Parathyroid adenoma (tissue), 2 donors: ENCODE measurements at regions not wholly inside any gene's neighbourhood (a gene's known extent, or its start where the extent isn't known, plus 50 kb on each side); places are given as distances from the start of the nearest gene placed in this dataset.

Source experiments
- H2AFZ ChIP-seq: fragments of 300-600 bp; sonication (generic); one replicate; pipeline ENCODE4 v1.7.0; 2017; ENCODE audit warnings: antibody characterized with exemption, mild to moderate bottlenecking
- H3K27ac ChIP-seq: fragments of 300-600 bp; sonication (generic); one replicate; pipeline ENCODE4 v1.7.0; 2017
- H3K27me3 ChIP-seq: fragments of 300-600 bp; sonication (generic); one replicate; pipeline ENCODE4 v1.7.0; 2017; ENCODE audit warnings: low read length; ENCODE audit not compliant: control insufficient read depth, insufficient read depth
- H3K36me3 ChIP-seq: fragments of 300-600 bp; sonication (generic); one replicate; pipeline ENCODE4 v1.7.0; 2017; ENCODE audit warnings: low read length; ENCODE audit not compliant: control insufficient read depth, insufficient read depth
- H3K4me1 ChIP-seq: fragments of 300-600 bp; sonication (generic); one replicate; pipeline ENCODE4 v1.7.0; 2017; ENCODE audit warnings: control low read depth
- H3K4me2 ChIP-seq: fragments of 300-600 bp; sonication (generic); one replicate; pipeline ENCODE4 v1.7.0; 2017; ENCODE audit warnings: low read length
- H3K4me3 ChIP-seq: fragments of 300-600 bp; sonication (generic); one replicate; pipeline ENCODE4 v1.7.0; 2017; ENCODE audit warnings: low read depth, low read length
- H3K79me2 ChIP-seq: fragments of 300-600 bp; sonication (generic); one replicate; pipeline ENCODE4 v1.7.0; 2017; ENCODE audit warnings: control low read depth
- H3K9ac ChIP-seq: fragments of 300-600 bp; sonication (generic); one replicate; pipeline ENCODE4 v1.7.0; 2017; ENCODE audit warnings: mild to moderate bottlenecking
- H3K9me3 ChIP-seq: fragments of 300-600 bp; sonication (generic); one replicate; pipeline ENCODE4 v1.7.0; 2017; ENCODE audit warnings: low read length; ENCODE audit not compliant: control insufficient read depth
- TF ChIP-seq, protein P1 (sequence below): fragments of 300-600 bp; sonication (generic); IDR thresholded peaks from one replicate; pipeline ENCODE4 v1.7.0; 2017; ENCODE audit warnings: antibody characterized with exemption, mild to moderate bottlenecking
- donor health status: primary hyperparathyroidism.

DNA sequence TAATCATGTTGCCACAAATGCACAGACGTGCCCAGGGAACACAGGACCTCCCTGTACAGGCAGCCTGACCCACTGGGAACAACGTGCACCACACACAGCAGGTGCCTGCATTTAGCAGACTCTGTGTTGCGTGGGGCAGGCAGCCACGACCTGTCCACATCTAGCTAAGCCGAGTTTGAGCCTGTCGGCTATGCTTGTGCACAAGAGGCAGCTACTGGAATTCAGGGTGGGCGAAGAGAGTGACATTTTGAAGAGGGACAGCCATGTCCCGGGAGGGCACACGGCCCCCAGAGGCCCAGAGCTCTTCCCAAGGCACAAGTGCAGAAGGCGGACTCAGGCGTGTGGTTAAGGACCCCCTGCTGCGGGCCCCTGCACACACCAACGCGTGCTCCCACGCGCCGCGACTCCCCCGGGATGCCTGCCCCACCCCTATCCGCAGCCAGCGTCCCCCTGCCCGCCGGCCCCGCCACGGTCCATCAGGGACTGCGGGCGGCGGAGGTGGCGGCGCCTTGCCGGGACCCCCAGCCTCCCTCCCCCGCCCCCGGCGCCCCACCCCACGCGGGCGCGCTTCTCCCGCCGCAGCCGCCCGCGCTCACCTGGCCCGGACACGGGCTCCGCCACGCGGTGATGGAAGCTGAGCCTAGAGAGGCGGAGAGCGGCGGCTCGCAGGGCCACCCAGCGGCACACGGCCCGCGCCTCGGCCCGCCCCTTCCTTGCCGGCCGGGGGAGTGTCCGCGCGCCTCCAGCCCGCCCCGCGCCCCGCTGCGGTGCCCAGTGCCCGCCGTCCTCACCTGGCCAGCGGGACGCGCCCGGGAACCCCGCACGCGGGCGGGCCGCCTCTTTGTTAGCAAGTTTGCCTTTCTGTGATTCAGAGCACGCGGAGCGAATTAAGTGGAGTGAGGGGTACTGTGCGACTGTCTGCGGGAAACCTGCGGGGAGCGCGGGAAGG is 125.3 kb upstream of the PRMT8 start:
- Histone ChIP-seq H3K4me1 (peaks cover 6% of the 10 kb centered on the region), H3K9ac (no peak overlapping the region), H3K27me3 (no peaks in the 10 kb centered on the region), H3K4me3 (no peak overlapping the region), H3K4me2 (peak overlapping the region; percentile 46), H3K9me3 (no peaks in the 10 kb centered on the region), H3K79me2 (no peaks in the 10 kb centered on the region), H3K36me3 (no peaks in the 10 kb centered on the region), H2AFZ (peak overlapping the region; percentile 6), H3K27ac (no peak overlapping the region)
- TF ChIP-seq, protein P1, sequence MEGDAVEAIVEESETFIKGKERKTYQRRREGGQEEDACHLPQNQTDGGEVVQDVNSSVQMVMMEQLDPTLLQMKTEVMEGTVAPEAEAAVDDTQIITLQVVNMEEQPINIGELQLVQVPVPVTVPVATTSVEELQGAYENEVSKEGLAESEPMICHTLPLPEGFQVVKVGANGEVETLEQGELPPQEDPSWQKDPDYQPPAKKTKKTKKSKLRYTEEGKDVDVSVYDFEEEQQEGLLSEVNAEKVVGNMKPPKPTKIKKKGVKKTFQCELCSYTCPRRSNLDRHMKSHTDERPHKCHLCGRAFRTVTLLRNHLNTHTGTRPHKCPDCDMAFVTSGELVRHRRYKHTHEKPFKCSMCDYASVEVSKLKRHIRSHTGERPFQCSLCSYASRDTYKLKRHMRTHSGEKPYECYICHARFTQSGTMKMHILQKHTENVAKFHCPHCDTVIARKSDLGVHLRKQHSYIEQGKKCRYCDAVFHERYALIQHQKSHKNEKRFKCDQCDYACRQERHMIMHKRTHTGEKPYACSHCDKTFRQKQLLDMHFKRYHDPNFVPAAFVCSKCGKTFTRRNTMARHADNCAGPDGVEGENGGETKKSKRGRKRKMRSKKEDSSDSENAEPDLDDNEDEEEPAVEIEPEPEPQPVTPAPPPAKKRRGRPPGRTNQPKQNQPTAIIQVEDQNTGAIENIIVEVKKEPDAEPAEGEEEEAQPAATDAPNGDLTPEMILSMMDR: no peak

DNA sequence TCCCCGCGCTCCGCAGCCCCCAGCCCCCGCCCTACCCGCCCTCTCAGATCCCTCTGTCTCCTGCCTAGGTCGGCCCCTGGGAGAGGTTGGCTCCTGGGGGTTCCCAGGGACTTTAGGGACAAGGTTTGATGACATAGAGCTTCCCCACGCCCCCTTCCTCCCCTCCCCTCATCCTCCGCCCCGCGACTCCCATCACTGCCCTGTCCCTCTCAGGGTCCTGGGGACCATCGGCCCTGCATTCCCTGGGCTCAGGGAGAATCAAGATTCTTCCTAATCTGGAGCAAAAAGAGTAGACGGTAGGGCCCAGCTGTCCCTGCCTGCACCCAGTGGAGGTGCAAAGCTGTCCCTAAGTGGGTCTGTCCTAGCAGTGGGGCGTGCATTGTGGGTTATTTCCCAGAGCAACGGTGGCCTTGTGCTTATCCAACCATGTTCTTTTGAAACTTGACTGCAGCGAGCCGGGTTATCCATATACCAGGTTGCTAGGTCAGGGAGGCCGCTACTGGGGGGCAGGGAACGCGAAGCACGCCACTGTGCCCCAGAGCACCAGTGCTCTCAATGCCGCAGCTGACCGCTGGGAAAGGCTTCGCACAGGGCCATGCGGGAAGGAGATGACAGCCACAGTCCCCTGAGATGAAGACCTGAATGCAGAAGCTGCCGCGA is 124.4 kb upstream of the PRMT8 start:
- no peak overlapping the region for H2AFZ ChIP-seq
- H3K9me3 ChIP-seq: no peaks in the 10 kb centered on the region
- TF ChIP-seq, protein P1: no peak
- H3K4me1 ChIP-seq: peaks cover 6% of the 10 kb centered on the region
- no peak overlapping the region for H3K27ac ChIP-seq
- H3K4me2 ChIP-seq: no peak overlapping the region
- no peaks in the 10 kb centered on the region for H3K36me3 ChIP-seq
- H3K79me2 ChIP-seq: no peaks in the 10 kb centered on the region
- no peak overlapping the region for H3K4me3 ChIP-seq
- no peak overlapping the region for H3K9ac ChIP-seq
- no peaks in the 10 kb centered on the region for H3K27me3 ChIP-seq

DNA sequence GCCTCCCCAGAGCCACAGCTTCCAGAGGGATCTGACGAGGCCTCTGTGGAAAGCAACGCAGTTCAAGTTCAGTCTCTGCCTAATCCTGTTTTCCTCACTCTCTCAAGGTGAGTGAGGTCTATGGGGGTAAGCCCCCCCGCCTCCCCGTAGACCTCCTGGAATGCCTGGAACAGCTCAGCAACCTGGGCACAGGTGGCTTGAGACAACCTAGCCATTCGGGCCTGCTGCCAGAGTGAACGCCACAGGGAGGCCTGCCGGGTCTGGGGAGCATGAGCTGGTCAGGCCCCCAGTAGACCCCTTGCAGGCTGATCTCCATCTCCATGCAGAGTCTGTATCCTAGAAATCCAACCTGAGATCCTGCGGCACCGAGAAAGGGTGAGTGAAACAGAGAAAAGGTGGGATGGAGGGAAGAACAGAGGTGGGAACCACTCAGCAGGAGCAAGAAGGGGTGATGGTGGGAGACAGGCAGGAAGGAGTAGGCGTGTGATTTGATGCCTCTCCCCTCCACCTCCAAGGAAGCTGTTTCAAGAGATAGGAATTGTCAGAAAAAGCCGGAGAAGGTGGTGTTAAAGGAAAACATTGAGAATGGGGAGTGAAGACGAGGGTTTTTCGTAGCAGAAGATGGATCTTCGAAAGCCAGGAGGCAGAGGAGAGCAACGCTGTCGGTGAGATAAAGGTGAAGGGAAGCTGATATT is 123.1 kb upstream of the PRMT8 start:
- TF ChIP-seq, protein P1: no peak
- Histone ChIP-seq H3K9me3 (no peaks in the 10 kb centered on the region), H3K36me3 (no peaks in the 10 kb centered on the region), H3K79me2 (no peaks in the 10 kb centered on the region), H3K4me1 (peaks cover 3% of the 10 kb centered on the region), H3K9ac (no peak overlapping the region), H2AFZ (no peak overlapping the region), H3K4me3 (no peak overlapping the region), H3K27me3 (no peaks in the 10 kb centered on the region), H3K27ac (no peak overlapping the region), H3K4me2 (no peak overlapping the region)

DNA sequence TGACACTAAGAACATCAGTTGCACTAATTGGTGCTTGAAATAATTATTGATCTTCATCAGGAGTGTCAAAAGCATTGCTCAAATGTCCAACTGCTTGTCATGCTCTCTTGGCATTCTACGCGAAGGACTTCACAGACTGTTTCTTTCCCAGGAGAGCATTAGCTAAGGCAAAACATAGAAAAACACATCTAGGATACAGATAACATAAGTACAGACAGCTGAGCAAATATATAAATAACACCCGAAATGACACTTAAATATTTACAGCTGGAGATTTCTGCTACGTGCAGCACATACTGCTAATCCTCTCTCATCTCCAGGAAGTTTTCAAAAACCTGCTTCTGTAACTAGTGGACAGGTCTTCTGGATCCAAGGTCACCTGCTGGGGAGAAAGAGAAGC is 120.0 kb upstream of the PRMT8 start:
- Histone ChIP-seq H3K4me2 (no peak overlapping the region), H2AFZ (no peak overlapping the region), H3K36me3 (no peaks in the 10 kb centered on the region), H3K4me3 (no peak overlapping the region), H3K4me1 (no peaks in the 10 kb centered on the region), H3K9me3 (no peaks in the 10 kb centered on the region), H3K79me2 (no peaks in the 10 kb centered on the region), H3K27ac (no peak overlapping the region), H3K9ac (no peak overlapping the region), H3K27me3 (no peaks in the 10 kb centered on the region)
- TF ChIP-seq, protein P1: no peak
